ENCODE measurements at regions not wholly inside any gene's neighbourhood (a gene's known extent, or its start where the extent isn't known, plus 50 kb on each side); places are given as distances from the start of the nearest gene placed in this dataset.

GRCh38 chr4:26081795-26082498 lies 167.9 kb downstream of the SMIM20 start:
- Histone ChIP-seq H3K4me3 (no peak overlapping the region), H3K4me1 (peaks cover 22% of the 10 kb centered on the region), H3K27me3 (ENCODE audit: low read depth) (no peaks in the 10 kb centered on the region), H3K9me3 (no peaks in the 10 kb centered on the region), H3K27ac (no peak overlapping the region), H3K36me3 (no peaks in the 10 kb centered on the region)
- intact Hi-C loops (cut with DNase I) = loop anchor here (10.0 kb wide), 1 partner anchor 333 kb away; no protein-coding TSS in a partner anchor
- peak; percentile 68 to 84 for ATAC-seq
- TF ChIP-seq CTCF (IDR thresholded peaks at IDR 0.05) = peak; percentile 74
- no peak for DNase-seq

GRCh38 chr4:26082565-26082964 lies 168.5 kb downstream of the SMIM20 start:
- no peaks in the 10 kb centered on the region for H3K27me3 ChIP-seq (ENCODE audit: low read depth)
- H3K4me3 ChIP-seq = no peak overlapping the region
- no peaks in the 10 kb centered on the region for H3K36me3 ChIP-seq
- no peak for DNase-seq
- peaks cover 22% of the 10 kb centered on the region for H3K4me1 ChIP-seq
- no peak for ATAC-seq
- intact Hi-C loops (cut with DNase I) = loop anchor here (10.0 kb wide), 1 partner anchor 332 kb away; no protein-coding TSS in a partner anchor
- no peak for TF ChIP-seq CTCF (IDR thresholded peaks at IDR 0.05)
- no peak overlapping the region for H3K27ac ChIP-seq
- no peaks in the 10 kb centered on the region for H3K9me3 ChIP-seq

GRCh38 chr4:26083987-26084386 lies 170.0 kb downstream of the SMIM20 start:
- no peaks in the 10 kb centered on the region for H3K27me3 ChIP-seq (ENCODE audit: low read depth)
- H3K4me3 ChIP-seq = no peak overlapping the region
- ATAC-seq (peak in 1 of 2 donors; percentile 51), DNase-seq (no peak)
- H3K4me1 ChIP-seq = peaks cover 31% of the 10 kb centered on the region
- H3K36me3 ChIP-seq = no peaks in the 10 kb centered on the region
- TF ChIP-seq CTCF (IDR thresholded peaks at IDR 0.05) = no peak
- intact Hi-C loops (cut with DNase I) = loop anchor here (10.0 kb wide), 1 partner anchor 331 kb away; no protein-coding TSS in a partner anchor
- H3K9me3 ChIP-seq = no peaks in the 10 kb centered on the region
- H3K27ac ChIP-seq = no peak overlapping the region

GRCh38 chr4:26084414-26084813 lies 170.4 kb downstream of the SMIM20 start:
- intact Hi-C loops (cut with DNase I) = loop anchor here (10.0 kb wide), 1 partner anchor 330 kb away; no protein-coding TSS in a partner anchor
- Histone ChIP-seq H3K36me3 (no peaks in the 10 kb centered on the region), H3K4me3 (no peak overlapping the region), H3K27ac (no peak overlapping the region), H3K9me3 (no peaks in the 10 kb centered on the region), H3K4me1 (peaks cover 32% of the 10 kb centered on the region), H3K27me3 (ENCODE audit: low read depth) (no peaks in the 10 kb centered on the region)
- ATAC-seq (no peak), DNase-seq (no peak)
- no peak for TF ChIP-seq CTCF (IDR thresholded peaks at IDR 0.05)

- Histone ChIP-seq H3K4me3 (no peak overlapping the region), H3K36me3 (no peaks in the 10 kb centered on the region), H3K4me1 (peaks cover 32% of the 10 kb centered on the region), H3K27me3 (ENCODE audit: low read depth) (no peaks in the 10 kb centered on the region), H3K27ac (no peak overlapping the region), H3K9me3 (peaks cover 4% of the 10 kb centered on the region)
- ATAC-seq (no peak), DNase-seq (no peak)
- intact Hi-C loops (cut with DNase I) = loop anchor here (10.0 kb wide), 1 partner anchor 329 kb away; no protein-coding TSS in a partner anchor
- no peak for TF ChIP-seq CTCF (IDR thresholded peaks at IDR 0.05)
Observed at GRCh38 chr4:26085551-26085950, 171.5 kb downstream of the SMIM20 start.

All from lower lobe of right lung (tissue), 2 donors.